ENCODE measurements at regions not wholly inside any gene's neighbourhood (a gene's known extent, or its start where the extent isn't known, plus 50 kb on each side); places are given as distances from the start of the nearest gene placed in this dataset.

GRCh38 chr7:96614154-96614867 is 95.3 kb downstream of the SEM1 start:
- in situ Hi-C loops (cut with HindIII; ENCODE audit: low sequenced_read_pairs): no loop called here
- no peak for DNase-seq (ENCODE audit: low read depth, low spot score)
- no peak overlapping the region for H3K4me3 ChIP-seq (ENCODE audit: low read depth, low read length)
- no peak for TF ChIP-seq CTCF (IDR thresholded peaks at IDR 0.05; ENCODE audit: low read depth, low read length)

GRCh38 chr7:96612034-96612433 is 97.6 kb downstream of the SEM1 start:
- in situ Hi-C loops (cut with HindIII; ENCODE audit: low sequenced_read_pairs): no loop called here
- TF ChIP-seq CTCF (IDR thresholded peaks at IDR 0.05; ENCODE audit: low read depth, low read length): no peak
- H3K4me3 ChIP-seq (ENCODE audit: low read depth, low read length): no peak overlapping the region

DNA sequence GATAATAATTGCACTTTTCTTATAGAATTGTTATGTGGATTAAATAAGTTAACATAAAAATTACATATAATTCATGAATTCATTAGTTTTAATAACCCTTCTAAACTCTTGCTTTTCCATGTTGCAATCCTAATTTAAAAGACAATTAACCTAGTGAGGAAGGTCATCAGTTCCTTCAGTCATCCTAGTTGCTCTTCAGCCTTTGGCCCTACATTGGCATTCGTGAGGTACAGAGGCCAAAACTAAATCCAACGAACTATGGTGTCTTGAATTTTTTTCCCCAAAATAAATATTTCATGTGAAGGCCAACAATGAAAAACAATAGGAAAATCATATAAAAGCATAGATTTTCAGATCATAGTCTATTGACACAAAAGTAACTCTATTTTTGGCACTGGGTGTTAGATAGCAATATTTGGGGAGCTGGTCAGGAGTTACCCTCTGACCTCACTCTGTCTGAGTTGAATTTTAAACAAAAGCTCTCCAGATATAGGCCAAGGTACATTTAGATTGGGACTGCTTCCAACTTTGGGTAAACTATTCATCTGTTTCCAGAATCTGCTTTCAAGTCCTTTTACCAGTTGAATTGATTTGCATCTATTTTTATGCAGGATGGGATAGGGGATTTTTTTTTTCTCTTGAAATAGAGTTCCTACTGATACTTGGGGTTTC is 104.5 kb downstream of the SEM1 start:
- H3K4me3 ChIP-seq (ENCODE audit: low read depth, low read length): no peak overlapping the region
- DNase-seq (ENCODE audit: low read depth, low spot score): no peak
- no peak for TF ChIP-seq CTCF (IDR thresholded peaks at IDR 0.05; ENCODE audit: low read depth, low read length)
- in situ Hi-C loops (cut with HindIII; ENCODE audit: low sequenced_read_pairs): no loop called here

More at GRCh38 chr7:96612034-96612433, 97.6 kb downstream of the SEM1 start:
- DNase-seq (ENCODE audit: low read depth, low spot score): no peak

DNA sequence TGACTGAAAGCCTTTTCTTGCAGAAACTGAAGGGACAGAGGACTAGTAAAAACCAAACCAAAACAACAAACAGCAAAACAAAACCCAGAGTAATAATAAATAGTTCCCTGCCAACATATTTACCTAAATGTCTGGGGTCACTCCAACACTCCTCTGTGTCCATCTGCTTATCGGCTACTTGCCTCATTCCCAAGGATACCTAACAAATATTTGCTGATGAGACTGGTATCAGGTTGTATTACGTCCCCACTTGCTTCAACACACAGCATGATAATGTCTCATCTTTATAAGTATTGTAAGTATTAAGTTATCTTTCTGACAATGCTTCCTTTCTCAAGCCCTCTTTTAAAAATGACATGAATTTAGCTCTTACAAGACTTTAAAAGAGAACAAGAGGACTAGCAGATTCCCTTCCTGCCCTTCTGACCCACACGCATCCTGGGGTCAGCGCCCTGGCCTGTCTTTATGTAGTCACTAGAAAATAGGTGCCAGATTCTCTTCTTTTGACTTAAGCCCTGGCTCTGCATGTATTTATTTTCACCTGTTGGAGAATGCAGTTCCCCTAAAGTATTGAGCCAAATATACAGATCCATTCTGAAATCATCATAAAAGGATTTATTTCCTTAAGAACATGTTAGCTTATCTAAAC is 110.2 kb downstream of the SEM1 start:
- DNase-seq (ENCODE audit: low read depth, low spot score): no peak
- in situ Hi-C loops (cut with HindIII; ENCODE audit: low sequenced_read_pairs): no loop called here
- no peak overlapping the region for H3K4me3 ChIP-seq (ENCODE audit: low read depth, low read length)
- TF ChIP-seq CTCF (IDR thresholded peaks at IDR 0.05; ENCODE audit: low read depth, low read length): no peak

GRCh38 chr7:96598421-96598820 is 111.2 kb downstream of the SEM1 start:
- H3K4me3 ChIP-seq (ENCODE audit: low read depth, low read length): no peak overlapping the region
- DNase-seq (ENCODE audit: low read depth, low spot score): no peak
- in situ Hi-C loops (cut with HindIII; ENCODE audit: low sequenced_read_pairs): no loop called here
- TF ChIP-seq CTCF (IDR thresholded peaks at IDR 0.05; ENCODE audit: low read depth, low read length): no peak

DNA sequence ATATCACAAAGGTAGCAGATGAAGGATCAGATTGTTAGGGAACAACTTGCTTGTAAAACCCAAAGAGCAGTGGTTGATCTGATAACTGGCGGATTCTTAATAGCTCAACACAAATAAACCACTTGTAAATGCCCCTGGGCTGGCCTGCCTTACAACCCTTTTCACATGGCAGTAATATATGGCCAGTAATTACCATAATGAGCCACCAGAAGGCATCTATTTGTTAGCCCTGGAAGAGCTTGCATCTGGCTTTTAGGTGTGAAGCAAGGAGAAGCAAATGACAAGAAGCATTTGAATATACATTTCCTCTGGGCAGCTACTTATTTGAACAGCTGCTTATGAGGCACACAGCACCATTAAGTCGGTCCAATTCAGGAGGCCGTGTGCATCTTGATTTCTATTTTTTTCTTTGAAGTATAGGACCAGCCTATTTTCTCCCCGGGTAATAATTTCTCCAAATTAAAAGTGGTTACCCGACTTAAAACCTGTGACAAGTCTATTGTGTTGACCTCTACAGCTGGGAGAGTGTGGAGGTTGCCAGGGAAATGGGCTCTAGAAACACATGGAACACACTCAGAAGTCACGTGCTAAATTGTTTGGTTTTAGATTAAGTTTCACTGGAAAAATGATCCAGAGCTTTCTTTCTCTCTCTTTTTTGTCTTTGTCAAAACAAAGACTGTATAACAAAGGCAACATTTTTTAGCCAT is 113.4 kb downstream of the SEM1 start:
- TF ChIP-seq CTCF (IDR thresholded peaks at IDR 0.05; ENCODE audit: low read depth, low read length): no peak
- no peak for DNase-seq (ENCODE audit: low read depth, low spot score)
- no peak overlapping the region for H3K4me3 ChIP-seq (ENCODE audit: low read depth, low read length)
- in situ Hi-C loops (cut with HindIII; ENCODE audit: low sequenced_read_pairs): no loop called here
